GM20000 (cell line): ENCODE measurements at regions not wholly inside any gene's neighbourhood (a gene's known extent, or its start where the extent isn't known, plus 50 kb on each side); places are given as distances from the start of the nearest gene placed in this dataset.

Experiments
- DNase-seq: peaks from one replicate; pipeline ENCODE4 v3.0.0; 2012; ENCODE audit warnings: low spot score
- TF ChIP-seq, protein P1 (sequence below): IDR thresholded peaks from 2 replicates; pipeline ENCODE4 v1.5.1; 2012; ENCODE audit warnings: mild to moderate bottlenecking, control low read depth; ENCODE audit errors: extremely low read depth, missing control alignments

DNA sequence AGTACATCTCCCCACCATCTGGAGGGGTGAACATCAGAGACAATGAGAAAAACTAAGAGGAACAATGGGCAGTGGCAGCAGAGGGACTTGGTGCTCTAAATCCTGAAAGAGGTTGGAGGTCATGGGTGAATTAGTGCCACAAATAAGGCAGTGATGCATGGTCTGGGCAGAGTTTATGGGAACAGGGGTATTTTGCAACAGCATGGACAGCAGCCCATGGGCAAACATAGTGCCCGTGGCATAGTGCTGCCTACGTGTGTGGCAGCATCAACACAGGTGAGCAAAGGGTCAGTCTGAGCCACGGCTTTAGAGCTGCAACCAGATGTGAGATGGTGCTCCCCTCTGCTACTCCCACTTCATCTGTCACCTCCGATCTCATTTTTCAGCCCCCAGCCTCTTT, 459.1 kb upstream of the CITED2 start:
- no peak for DNase-seq
- TF ChIP-seq, protein P1, sequence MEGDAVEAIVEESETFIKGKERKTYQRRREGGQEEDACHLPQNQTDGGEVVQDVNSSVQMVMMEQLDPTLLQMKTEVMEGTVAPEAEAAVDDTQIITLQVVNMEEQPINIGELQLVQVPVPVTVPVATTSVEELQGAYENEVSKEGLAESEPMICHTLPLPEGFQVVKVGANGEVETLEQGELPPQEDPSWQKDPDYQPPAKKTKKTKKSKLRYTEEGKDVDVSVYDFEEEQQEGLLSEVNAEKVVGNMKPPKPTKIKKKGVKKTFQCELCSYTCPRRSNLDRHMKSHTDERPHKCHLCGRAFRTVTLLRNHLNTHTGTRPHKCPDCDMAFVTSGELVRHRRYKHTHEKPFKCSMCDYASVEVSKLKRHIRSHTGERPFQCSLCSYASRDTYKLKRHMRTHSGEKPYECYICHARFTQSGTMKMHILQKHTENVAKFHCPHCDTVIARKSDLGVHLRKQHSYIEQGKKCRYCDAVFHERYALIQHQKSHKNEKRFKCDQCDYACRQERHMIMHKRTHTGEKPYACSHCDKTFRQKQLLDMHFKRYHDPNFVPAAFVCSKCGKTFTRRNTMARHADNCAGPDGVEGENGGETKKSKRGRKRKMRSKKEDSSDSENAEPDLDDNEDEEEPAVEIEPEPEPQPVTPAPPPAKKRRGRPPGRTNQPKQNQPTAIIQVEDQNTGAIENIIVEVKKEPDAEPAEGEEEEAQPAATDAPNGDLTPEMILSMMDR = no peak

DNA sequence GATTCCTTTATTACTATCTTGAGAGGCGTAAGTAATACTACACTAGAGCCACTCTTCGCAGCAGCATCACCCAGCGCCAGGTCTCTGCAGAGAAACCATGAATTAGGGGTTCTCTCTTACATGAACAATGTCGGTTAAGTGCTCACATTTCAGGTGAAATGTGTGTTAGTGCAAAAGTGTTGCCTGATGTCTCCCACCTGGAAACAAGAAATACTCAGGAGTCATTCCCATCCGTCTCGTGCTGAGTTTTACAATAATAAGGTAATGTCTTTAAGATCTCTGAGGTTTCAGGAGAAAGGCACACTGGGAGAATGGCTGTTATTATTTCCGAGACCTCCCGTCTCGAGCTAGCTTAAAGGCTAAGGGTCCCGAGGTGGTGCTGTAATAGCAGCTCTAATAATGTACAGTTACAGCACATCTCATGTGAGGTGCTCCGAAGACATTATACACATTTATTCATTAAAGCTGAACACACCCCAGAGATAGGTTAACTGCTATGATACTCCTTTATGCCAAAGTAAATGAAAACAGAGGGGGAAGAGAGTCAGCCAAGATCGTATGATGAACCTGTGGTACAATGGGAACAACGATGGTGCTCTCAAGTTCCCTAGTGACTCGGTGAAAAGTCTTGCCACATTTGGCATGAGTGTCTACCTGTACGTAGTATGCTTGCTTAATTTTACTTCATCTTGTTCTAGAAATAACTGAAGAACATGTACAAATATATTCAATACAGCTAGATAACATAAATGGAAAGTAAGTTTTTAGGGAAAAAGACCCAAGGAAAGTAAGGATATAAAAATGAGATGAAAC, 458.3 kb upstream of the CITED2 start:
- no peak for DNase-seq
- TF ChIP-seq, protein P1 = no peak

DNA sequence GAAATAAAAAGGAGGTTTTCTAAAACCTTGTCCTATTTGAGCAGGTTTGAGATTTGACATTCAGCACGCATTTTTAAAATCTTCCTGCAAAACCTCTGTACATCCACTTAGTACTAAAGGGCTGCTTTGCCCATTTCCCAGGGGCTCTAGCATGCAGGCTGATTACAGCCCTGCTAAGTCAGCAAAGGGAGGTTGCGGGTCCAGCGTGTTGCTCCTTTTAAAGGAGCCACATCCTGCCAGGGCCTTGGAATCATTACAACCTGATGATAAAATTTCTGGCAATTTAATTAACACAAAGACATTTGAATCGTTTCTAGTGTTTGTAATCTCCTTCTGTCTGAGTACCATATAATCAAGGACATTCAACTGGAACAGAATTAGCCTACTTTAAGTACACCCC, 455.1 kb upstream of the CITED2 start:
- TF ChIP-seq, protein P1 = no peak
- DNase-seq = no peak

DNA sequence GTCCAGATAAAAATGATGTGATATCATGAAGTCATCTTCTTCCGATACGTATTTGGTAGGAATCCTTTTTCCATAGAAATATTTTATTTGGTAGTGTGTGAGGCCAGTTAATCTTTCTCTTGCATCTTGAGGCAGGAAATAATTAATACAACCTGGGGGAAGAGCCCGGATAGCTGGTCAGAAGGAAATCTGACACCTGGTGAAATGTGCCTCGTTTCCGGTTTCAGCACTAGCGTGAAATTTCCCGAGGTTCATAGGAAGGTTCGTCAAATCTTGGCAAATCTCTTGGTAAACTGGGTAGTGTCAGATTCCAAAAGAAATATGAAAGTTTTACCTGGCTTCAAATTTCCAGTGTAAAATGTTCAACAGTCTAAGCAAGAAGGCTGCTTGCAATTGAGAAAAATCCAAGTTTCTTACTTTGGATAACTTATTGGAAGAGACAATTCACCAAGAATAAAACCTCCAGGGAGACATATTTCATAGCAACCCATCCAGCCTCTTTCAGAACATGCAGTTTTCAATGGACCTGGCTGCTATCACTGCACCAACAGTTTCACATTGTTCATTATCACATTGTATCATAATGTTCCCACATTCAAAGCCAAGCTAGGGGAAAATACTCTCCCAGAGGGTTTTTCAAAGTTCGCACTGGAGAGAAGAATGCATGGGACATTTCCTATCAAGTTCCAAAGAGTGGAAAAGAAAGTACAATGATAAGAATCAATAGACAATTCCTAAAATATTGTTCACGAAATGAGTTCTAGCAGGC, 454.5 kb upstream of the CITED2 start:
- TF ChIP-seq, protein P1 = no peak
- no peak for DNase-seq

DNA sequence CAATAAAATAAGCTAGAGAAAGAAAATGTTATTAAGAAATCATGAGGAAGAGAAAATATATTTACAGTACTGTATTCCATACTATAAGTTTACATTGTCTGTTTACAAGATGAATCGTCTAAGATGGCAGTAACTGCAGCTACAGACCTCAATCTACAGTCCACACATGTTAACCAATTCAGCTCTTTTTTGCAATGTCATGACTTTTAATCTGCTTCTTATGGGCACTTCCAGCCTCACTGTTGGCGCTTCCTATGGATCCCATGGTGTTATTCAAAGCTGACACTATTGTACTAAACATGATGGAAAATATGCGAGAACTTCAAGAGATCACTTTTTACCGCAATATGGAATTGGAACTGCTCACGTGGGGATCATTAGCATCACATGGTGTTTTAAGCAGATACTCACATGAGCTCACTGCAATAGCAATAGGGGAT, 451.5 kb upstream of the CITED2 start:
- no peak for DNase-seq
- TF ChIP-seq, protein P1 = no peak

DNA sequence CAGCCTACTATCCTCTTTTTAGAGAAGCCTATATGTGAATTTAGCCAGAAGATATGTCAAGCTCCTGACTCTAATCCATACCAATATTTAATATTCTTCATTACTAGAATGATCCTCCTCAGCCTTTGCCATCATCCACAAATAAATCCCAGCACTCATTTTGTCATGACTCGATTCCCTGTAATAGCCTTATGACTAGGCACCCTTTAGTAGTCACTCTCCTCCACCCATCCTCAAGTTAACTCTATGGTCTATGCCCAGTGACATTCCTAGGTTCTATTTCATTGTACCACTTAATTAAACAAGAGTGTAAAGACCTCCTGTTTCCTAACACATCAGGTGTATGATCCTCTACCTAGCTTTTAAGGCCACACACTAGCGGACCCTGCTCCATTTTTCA, 450.4 kb upstream of the CITED2 start:
- TF ChIP-seq, protein P1 = no peak
- no peak for DNase-seq

DNA sequence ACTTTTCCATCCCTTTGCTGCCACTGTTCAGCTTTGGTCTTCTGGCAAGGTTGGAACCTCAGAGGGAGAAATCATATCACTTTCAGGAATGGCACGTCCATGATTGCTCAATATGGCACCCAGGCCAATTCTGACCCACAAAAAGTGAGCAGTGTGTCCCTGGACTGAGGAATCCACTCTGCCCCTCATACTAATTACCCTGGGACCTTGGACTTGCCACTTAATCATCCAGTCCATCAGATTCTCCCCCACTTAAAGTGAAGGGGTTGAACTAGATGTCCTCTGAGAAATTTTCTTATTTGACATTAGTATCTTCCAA, 449.3 kb upstream of the CITED2 start:
- TF ChIP-seq, protein P1 = no peak
- DNase-seq = no peak
